ENCODE measurements at regions not wholly inside any gene's neighbourhood (a gene's known extent, or its start where the extent isn't known, plus 50 kb on each side); places are given as distances from the start of the nearest gene placed in this dataset.

- TF ChIP-seq SREBF2 (IDR thresholded peaks at IDR 0.05) (no peak), HDAC2 (IDR thresholded peaks at IDR 0.05) (no peak), CEBPB (IDR thresholded peaks at IDR 0.05) (no peak), FOXS1 (CRISPR knock-in tag; IDR thresholded peaks at IDR 0.05) (no peak), EHF (CRISPR knock-in tag; IDR thresholded peaks at IDR 0.05) (no peak), CHD4 (IDR thresholded peaks at IDR 0.05; ENCODE audit: borderline replicate concordance) (no peak), NR3C1 (IDR thresholded peaks at IDR 0.05) (no peak), ESRRA (IDR thresholded peaks at IDR 0.05; ENCODE audit: borderline replicate concordance, low read length) (no peak), EP300 (IDR thresholded peaks at IDR 0.05) (no peak)
These were observed 1905.8 kb upstream of the RAG2 start (continued) for GRCh38 chr11:38503876-38504275.

GRCh38 chr11:38498721-38499120 lies 1900.7 kb upstream of the RAG2 start:
- H3K4me3 ChIP-seq = no peak overlapping the region
- no peak for DNase-seq (ENCODE audit: low read depth in 1 of 2, low spot score in 1 of 2)
- POLR2A ChIA-PET = no interaction called here
- no peak overlapping the region for H3K27ac ChIP-seq
- WGBS (ENCODE audit: missing lambda C conversion rate) = 3% methylated on average over 6 of the region's 6 CpGs
- FAIRE-seq = no peak
- TF ChIP-seq NR3C1 (IDR thresholded peaks at IDR 0.05) (no peak), ATOH8 (CRISPR knock-in tag; IDR thresholded peaks at IDR 0.05; ENCODE audit: low read depth) (no peak), HDAC2 (IDR thresholded peaks at IDR 0.05) (no peak), FOSB (CRISPR knock-in tag; IDR thresholded peaks at IDR 0.05) (no peak), NFE2L2 (conservative IDR thresholded peaks at IDR 0.05; ENCODE audit: low read length) (no peak), RNF2 (IDR thresholded peaks at IDR 0.05; ENCODE audit: borderline replicate concordance, low read depth) (no peak), RFX5 (IDR thresholded peaks at IDR 0.05) (no peak), USF2 (IDR thresholded peaks at IDR 0.05) (no peak), CEBPB (IDR thresholded peaks at IDR 0.05) (no peak)
- H3K9me3 ChIP-seq = peaks cover 5% of the 10 kb centered on the region; the same call in 1 of the 3 replicates
- no peaks in the 10 kb centered on the region for H3K4me1 ChIP-seq
- CTCF ChIA-PET = no interaction called here
- H3K4me2 ChIP-seq = no peak overlapping the region
- ATAC-seq = no peak

- Histone ChIP-seq H3K4me3 (no peak overlapping the region), H3K4me1 (no peaks in the 10 kb centered on the region), H3K9me3 (peaks cover 5% of the 10 kb centered on the region; the same call in 1 of the 3 replicates), H3K27ac (no peak overlapping the region), H3K4me2 (no peak overlapping the region)
- FAIRE-seq (no peak), DNase-seq (ENCODE audit: low read depth in 1 of 2, low spot score in 1 of 2) (no peak), ATAC-seq (no peak)
- WGBS (ENCODE audit: missing lambda C conversion rate) = 12% methylated on average over 2 of the region's 2 CpGs
- TF ChIP-seq CEBPB (IDR thresholded peaks at IDR 0.05) = no peak
- TF ChIP-seq BHLHE40 (IDR thresholded peaks at IDR 0.05; ENCODE audit: low read depth, low read length) = no peak
- TF ChIP-seq POLR2AphosphoS2 (conservative IDR thresholded peaks at IDR 0.05; ENCODE audit: low read length) = no peak
- no peak for TF ChIP-seq HOXA7 (CRISPR knock-in tag; IDR thresholded peaks at IDR 0.05)
- ChIA-PET CTCF (no interaction called here), POLR2A (no interaction called here)
These were observed 1894.0 kb upstream of the RAG2 start for GRCh38 chr11:38491986-38492385.

GRCh38 chr11:38481391-38481790 lies 1883.4 kb upstream of the RAG2 start:
- ChIA-PET CTCF (no interaction called here), POLR2A (no interaction called here)
- Histone ChIP-seq H3K27ac (no peak overlapping the region), H3K9me3 (no peaks in the 10 kb centered on the region), H3K4me3 (no peak overlapping the region), H3K4me2 (no peak overlapping the region), H3K4me1 (no peaks in the 10 kb centered on the region)
- FAIRE-seq (no peak), ATAC-seq (no peak), DNase-seq (ENCODE audit: low read depth in 1 of 2, low spot score in 1 of 2) (no peak)
- TF ChIP-seq ZNF302 (CRISPR knock-in tag; IDR thresholded peaks at IDR 0.05) = no peak
- no peak for TF ChIP-seq CBX8 (IDR thresholded peaks at IDR 0.05)
- TF ChIP-seq USF2 (IDR thresholded peaks at IDR 0.05) = no peak
- TF ChIP-seq ZC3H11A (IDR thresholded peaks at IDR 0.05) = no peak
- no peak for TF ChIP-seq MAX (IDR thresholded peaks at IDR 0.05)
- TF ChIP-seq PBX3 (IDR thresholded peaks at IDR 0.05) = no peak
- no peak for TF ChIP-seq RAD21 (conservative IDR thresholded peaks at IDR 0.05 in 1 of 2, IDR thresholded peaks at IDR 0.05 in 1 of 2)
- TF ChIP-seq ZSCAN20 (CRISPR knock-in tag; IDR thresholded peaks at IDR 0.05) = no peak
- TF ChIP-seq FOSL2 (IDR thresholded peaks at IDR 0.05) = no peak
- TF ChIP-seq FOSL2 (CRISPR knock-in tag; IDR thresholded peaks at IDR 0.05) = no peak
- no peak for TF ChIP-seq E2F6 (IDR thresholded peaks at IDR 0.05; ENCODE audit: borderline replicate concordance, low read depth)
- no peak for TF ChIP-seq SREBF2 (IDR thresholded peaks at IDR 0.05)
- WGBS (ENCODE audit: missing lambda C conversion rate) = 12% methylated on average over 12 of the region's 12 CpGs
